Right lobe of liver (tissue), 4 donors: ENCODE measurements at regions not wholly inside any gene's neighbourhood (a gene's known extent, or its start where the extent isn't known, plus 50 kb on each side); places are given as distances from the start of the nearest gene placed in this dataset.

ENCODE experiments used
- CTCF ChIP-seq, 4 donors: fragments of 200-600 bp in 3 of 4; fragments of 450-650 bp in 1 of 4; IDR thresholded peaks; one replicate each; pipeline versions ENCODE4 v1.5.1 to v1.8.0; 2016 to 2022; ENCODE audit warnings: antibody characterized with exemption in 4 of 4, mild to moderate bottlenecking in 2 of 4
- POLR2A ChIP-seq: fragments of 450-650 bp; IDR thresholded peaks from one replicate; pipeline ENCODE4 v1.6.1; 2017; ENCODE audit warnings: antibody characterized with exemption, mild to moderate bottlenecking
- donor health status: DM: no; HTN: no; CAD: no.
- donor health status: DM: no; HTN: no; CAD: no.
- donor health status: DM: no; HTN: yes; CAD: no.

DNA sequence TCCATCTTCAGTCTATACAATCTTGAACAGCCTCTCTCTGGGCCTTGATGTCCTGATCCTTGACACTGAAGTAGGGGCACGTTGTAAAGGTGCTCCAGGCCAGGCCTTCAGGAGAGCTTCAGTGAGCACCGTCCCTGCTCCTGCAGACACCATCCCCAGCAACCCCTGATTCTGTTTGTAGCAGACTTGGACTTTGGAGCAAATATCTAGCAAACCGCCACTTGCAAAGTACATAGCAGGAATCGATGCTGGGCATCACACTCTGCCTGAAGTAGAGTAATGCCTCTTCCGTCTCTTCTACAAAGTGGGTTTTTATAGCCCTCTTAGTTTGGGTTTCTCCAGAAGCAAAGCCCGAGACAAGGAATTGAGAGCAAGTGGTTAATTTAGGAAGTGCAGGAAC lies 169.1 kb downstream of the SALL1 start:
- no peak for TF ChIP-seq CTCF (IDR thresholded peaks at IDR 0.05)
- no peak for TF ChIP-seq POLR2A
